ENCODE measurements at regions not wholly inside any gene's neighbourhood (a gene's known extent, or its start where the extent isn't known, plus 50 kb on each side); places are given as distances from the start of the nearest gene placed in this dataset.

GRCh38 chr10:105785721-105786120 is 1144.6 kb downstream of the SORCS3 start:
- DNase-seq (ENCODE audit: low spot score), result no peak
- Histone ChIP-seq H2AFZ (ENCODE audit: low read length) (no peak overlapping the region), H4K20me1 (ENCODE audit: insufficient read depth, low read length) (no peaks in the 10 kb centered on the region), H3K36me3 (ENCODE audit: insufficient read depth, low read length) (no peaks in the 10 kb centered on the region), H3K4me3 (ENCODE audit: low read depth, low read length, poor library complexity, severe bottlenecking) (no peak overlapping the region), H3K9me2 (ENCODE audit: insufficient read depth, low read length) (no peaks in the 10 kb centered on the region), H3K79me2 (ENCODE audit: insufficient read depth, low read depth, low read length) (no peaks in the 10 kb centered on the region), H3K27ac (ENCODE audit: low read depth, low read length, poor library complexity, severe bottlenecking) (no peak overlapping the region), H3K9me3 (ENCODE audit: low read length) (no peaks in the 10 kb centered on the region), H3K4me1 (ENCODE audit: insufficient read depth, low read length, poor library complexity, severe bottlenecking) (no peaks in the 10 kb centered on the region), H3K4me2 (ENCODE audit: low read length) (no peak overlapping the region)
- TF ChIP-seq CTCF (conservative IDR thresholded peaks at IDR 0.05; ENCODE audit: low read length), result no peak
- intact Hi-C loops (cut with micrococcal nuclease; ENCODE audit: unreplicated experiment), result no loop called here
- BruUV-seq (replicated peaks), result no TSS peak
- ChIA-PET POLR2A (no interaction called here), CTCF (ENCODE audit: unreplicated experiment) (no interaction called here)

- no peak overlapping the region for H3K4me3 ChIP-seq (ENCODE audit: low read depth, low read length, poor library complexity, severe bottlenecking)
- no peak overlapping the region for H3K27ac ChIP-seq (ENCODE audit: low read depth, low read length, poor library complexity, severe bottlenecking)
Observed at GRCh38 chr10:105783936-105784483, 1142.9 kb downstream of the SORCS3 start.

GRCh38 chr10:105774881-105775280 is 1133.8 kb downstream of the SORCS3 start:
- H3K4me1 ChIP-seq (ENCODE audit: insufficient read depth, low read length, poor library complexity, severe bottlenecking), result no peaks in the 10 kb centered on the region
- no peak overlapping the region for H2AFZ ChIP-seq (ENCODE audit: low read length)
- no TSS peak for BruUV-seq (replicated peaks)
- POLR2A ChIA-PET, result no interaction called here
- no peak overlapping the region for H3K4me3 ChIP-seq (ENCODE audit: low read depth, low read length, poor library complexity, severe bottlenecking)
- no peak for DNase-seq (ENCODE audit: low spot score)
- no peak for TF ChIP-seq EZH2phosphoT487 (IDR thresholded peaks at IDR 0.05; ENCODE audit: borderline replicate concordance, low read depth, low read length)
- TF ChIP-seq CTCF (conservative IDR thresholded peaks at IDR 0.05; ENCODE audit: low read length), result no peak
- CTCF ChIA-PET (ENCODE audit: unreplicated experiment), result no interaction called here
- no peak overlapping the region for H3K27ac ChIP-seq (ENCODE audit: low read depth, low read length, poor library complexity, severe bottlenecking)
- H3K9me3 ChIP-seq (ENCODE audit: low read length), result no peaks in the 10 kb centered on the region
- H4K20me1 ChIP-seq (ENCODE audit: insufficient read depth, low read length), result no peaks in the 10 kb centered on the region
- no peaks in the 10 kb centered on the region for H3K9me2 ChIP-seq (ENCODE audit: insufficient read depth, low read length)
- intact Hi-C loops (cut with micrococcal nuclease; ENCODE audit: unreplicated experiment), result no loop called here
- no peaks in the 10 kb centered on the region for H3K79me2 ChIP-seq (ENCODE audit: insufficient read depth, low read depth, low read length)
- H3K36me3 ChIP-seq (ENCODE audit: insufficient read depth, low read length), result no peaks in the 10 kb centered on the region
- no peak overlapping the region for H3K4me2 ChIP-seq (ENCODE audit: low read length)

More at GRCh38 chr10:105783936-105784483, 1142.9 kb downstream of the SORCS3 start:
- ChIA-PET CTCF (ENCODE audit: unreplicated experiment) (no interaction called here), POLR2A (no interaction called here)
- TF ChIP-seq EZH2phosphoT487 (IDR thresholded peaks at IDR 0.05; ENCODE audit: borderline replicate concordance, low read depth, low read length) (no peak), CTCF (conservative IDR thresholded peaks at IDR 0.05; ENCODE audit: low read length) (no peak)
- Histone ChIP-seq H2AFZ (ENCODE audit: low read length) (no peak overlapping the region), H3K4me2 (ENCODE audit: low read length) (no peak overlapping the region), H3K9me2 (ENCODE audit: insufficient read depth, low read length) (no peaks in the 10 kb centered on the region), H3K79me2 (ENCODE audit: insufficient read depth, low read depth, low read length) (no peaks in the 10 kb centered on the region), H3K4me1 (ENCODE audit: insufficient read depth, low read length, poor library complexity, severe bottlenecking) (no peaks in the 10 kb centered on the region), H3K9me3 (ENCODE audit: low read length) (no peaks in the 10 kb centered on the region), H4K20me1 (ENCODE audit: insufficient read depth, low read length) (no peaks in the 10 kb centered on the region), H3K36me3 (ENCODE audit: insufficient read depth, low read length) (no peaks in the 10 kb centered on the region)
- no peak for DNase-seq (ENCODE audit: low spot score)
- intact Hi-C loops (cut with micrococcal nuclease; ENCODE audit: unreplicated experiment), result no loop called here
- no TSS peak for BruUV-seq (replicated peaks)
